HG03060 (cell line): ENCODE measurements at regions not wholly inside any gene's neighbourhood (a gene's known extent, or its start where the extent isn't known, plus 50 kb on each side); places are given as distances from the start of the nearest gene placed in this dataset.

Experiments used
- ATAC-seq: cut with Tn5 transposase; IDR thresholded peaks from one replicate; pipeline ENCODE4 v1.9.1; 2021; ENCODE audit warnings: low read depth, moderate number of reproducible peaks; ENCODE audit not compliant: unreplicated experiment

GRCh38 chr11:45597097-45597496 lies 68.3 kb downstream of the CHST1 start:
- ATAC-seq, result no peak

DNA sequence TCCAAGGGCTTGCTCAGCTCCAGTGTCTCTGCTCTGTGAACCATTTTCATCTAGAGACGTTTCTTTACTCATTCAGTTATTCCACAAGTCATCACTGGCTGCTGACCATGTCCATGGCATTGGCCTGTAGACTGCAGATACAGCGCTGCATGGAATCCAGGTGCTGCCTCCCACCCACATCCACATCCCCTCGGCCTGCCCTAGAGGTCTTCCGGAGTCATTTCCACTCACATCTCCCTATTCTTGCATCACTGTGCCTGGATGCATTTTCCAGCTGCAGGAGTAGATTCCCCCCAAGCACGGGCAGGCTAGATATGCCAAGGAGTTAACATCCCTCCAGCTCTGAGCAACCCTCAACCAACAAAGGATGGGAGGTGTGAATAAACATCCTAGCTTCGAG lies 68.9 kb downstream of the CHST1 start:
- ATAC-seq, result no peak

DNA sequence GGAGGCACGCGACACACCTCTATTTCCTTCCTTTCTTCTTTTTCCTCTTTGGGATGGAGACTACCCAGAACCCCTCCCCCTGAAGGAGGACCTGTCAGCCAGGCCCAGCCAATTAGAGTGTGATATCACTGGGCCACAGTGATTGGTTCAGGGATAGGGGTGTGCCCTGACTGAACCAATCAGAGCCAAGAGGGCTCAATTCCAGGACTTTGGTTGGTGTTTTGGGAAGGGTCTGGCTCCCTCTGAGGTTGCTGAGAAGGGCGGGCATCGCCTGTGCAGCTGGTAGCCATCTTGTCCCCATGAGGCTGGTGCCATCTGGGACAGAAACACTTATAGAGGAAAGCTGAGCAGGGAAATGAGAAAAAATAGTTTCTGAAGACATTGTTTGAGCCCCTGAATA lies 71.4 kb downstream of the CHST1 start:
- no peak for ATAC-seq

- ATAC-seq, result no peak
Observed at GRCh38 chr11:45592636-45593035, 72.8 kb downstream of the CHST1 start.

DNA sequence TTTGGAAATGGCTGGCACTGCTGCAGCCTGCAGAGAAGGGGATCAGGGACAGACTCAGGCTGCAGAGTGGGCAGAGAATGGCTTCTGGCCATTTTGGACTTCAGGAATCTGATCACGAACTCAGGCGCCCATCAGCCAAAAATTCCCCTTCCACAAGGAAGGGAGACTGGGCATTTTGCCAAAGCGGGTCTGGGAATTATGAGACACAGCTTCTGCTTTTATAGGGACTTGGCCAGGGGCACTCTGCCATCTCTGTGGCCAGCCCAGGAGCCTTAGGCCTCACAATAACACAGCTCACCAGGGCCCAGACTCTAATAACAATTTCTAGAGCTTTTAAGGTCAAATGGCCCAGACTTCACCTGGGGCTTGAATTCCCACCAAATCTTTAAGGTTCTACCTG lies 74.7 kb downstream of the CHST1 start:
- no peak for ATAC-seq

- ATAC-seq, result no peak
Observed at GRCh38 chr11:45585205-45585604, 80.2 kb downstream of the CHST1 start.

GRCh38 chr11:45583981-45584566 lies 81.3 kb downstream of the CHST1 start:
- ATAC-seq, result no peak

- no peak for ATAC-seq
Observed at GRCh38 chr11:45580399-45580798, 85.0 kb downstream of the CHST1 start.

- no peak for ATAC-seq
Observed at GRCh38 chr11:45578316-45578715, 87.1 kb downstream of the CHST1 start.

DNA sequence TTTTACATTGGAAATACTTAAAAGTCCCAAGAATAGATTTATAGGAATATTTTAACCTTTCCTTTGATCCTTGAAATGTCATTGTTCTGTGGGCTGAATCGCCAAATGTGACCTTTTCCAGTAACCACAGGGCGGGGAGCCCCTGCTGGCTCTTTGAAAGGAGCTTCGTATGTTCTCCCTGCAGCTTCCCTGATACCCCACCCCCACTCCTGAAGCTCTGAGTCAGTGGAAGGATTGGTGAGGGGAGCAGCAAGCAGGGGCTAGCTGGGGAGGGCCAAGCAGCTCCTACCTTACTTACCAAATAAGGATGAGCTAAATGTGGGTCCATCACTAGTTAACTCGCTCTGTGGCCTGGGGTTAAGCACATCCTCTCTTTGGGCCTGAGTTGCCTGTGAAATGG lies 87.7 kb downstream of the CHST1 start:
- no peak for ATAC-seq

DNA sequence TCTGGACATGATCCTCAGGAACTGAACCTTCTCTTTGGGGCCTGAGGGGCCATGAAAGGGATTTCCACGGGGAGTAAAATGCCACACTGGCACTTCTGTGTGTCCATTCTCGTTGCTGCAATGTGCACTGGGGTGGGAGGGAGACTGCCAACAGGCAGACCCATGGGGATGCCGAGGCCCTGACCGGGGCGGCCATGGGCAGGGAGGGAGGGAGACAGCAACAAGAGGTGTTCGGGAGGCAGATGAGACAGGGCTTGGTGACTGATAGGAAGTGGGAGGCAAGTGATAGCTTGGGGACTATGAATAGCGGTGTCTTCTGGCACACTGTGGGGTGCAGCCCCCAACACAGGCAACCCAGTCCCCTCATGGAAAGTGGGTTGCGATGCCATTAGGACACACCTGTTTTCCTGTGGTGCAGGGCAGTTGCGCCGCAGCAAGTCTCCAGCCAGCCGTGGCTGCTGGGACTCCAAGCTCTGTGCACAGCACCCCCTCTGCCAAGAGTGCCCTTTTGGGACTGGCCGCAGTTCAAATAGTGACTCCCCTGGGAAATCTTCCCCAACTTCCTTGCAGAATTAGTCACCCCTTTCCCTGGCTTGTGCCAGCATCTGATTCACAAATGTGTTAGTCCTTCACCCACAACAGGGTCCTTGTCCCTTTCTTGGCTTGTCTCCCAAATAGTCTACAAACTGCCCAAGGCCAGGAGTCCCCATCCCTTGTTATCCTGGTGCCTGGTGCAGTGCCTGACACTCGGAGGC lies 88.8 kb downstream of the CHST1 start:
- no peak for ATAC-seq

- no peak for ATAC-seq
Observed at GRCh38 chr11:45573728-45574127, 91.7 kb downstream of the CHST1 start.

- ATAC-seq, result no peak
Observed at GRCh38 chr11:45572354-45573123, 92.9 kb downstream of the CHST1 start.

DNA sequence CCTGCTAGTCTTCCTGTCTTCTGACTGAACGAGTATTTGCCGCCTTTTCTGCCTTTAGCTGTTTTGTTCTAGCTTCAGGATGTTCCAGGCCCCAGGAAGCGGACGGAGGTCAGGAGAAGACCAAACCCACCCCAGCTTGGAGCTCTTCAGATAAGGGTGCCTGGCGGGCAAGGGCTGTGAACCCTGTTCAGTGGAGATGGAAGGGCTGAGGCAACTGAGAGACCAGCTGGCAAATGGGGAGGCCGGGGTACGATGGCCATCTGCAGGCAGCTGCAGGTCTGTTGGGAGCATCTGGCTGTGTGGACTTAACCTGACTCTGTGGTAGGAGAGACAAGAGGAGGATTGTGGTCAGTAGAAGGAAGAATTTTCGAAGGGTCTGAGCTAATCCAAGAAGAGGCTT lies 95.6 kb downstream of the CHST1 start:
- no peak for ATAC-seq

- no peak for ATAC-seq
Observed at GRCh38 chr11:45568049-45568448, 97.4 kb downstream of the CHST1 start.

GRCh38 chr11:45565446-45565988 lies 99.9 kb downstream of the CHST1 start:
- ATAC-seq, result no peak

DNA sequence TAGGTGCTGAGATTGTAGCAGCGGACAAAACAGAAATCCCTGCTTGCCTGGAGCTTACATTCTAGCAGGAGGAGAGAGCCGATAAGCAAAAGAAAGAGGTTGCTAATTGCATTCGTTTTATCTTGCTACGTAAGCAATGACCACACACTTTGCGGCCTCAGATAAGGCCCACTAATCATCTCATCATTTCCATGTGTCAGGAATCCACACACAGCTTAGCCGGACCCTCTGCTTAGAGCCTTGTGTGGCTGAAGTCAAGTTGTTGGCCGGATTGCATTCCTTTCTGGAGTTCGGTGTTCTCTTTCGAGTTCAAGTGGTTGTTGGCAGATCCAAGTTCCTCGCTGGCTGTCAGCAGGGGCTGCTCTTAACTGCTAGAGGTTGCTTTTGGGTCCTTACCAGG lies 101.6 kb downstream of the CHST1 start:
- no peak for ATAC-seq

GRCh38 chr11:45563171-45563570 lies 102.3 kb downstream of the CHST1 start:
- ATAC-seq, result no peak

- ATAC-seq, result no peak
Observed at GRCh38 chr11:45560913-45561281, 104.5 kb downstream of the CHST1 start.

- no peak for ATAC-seq
Observed at GRCh38 chr11:45560155-45560912, 105.1 kb downstream of the CHST1 start.
